NCI-H774 (cell line): ENCODE measurements at regions not wholly inside any gene's neighbourhood (a gene's known extent, or its start where the extent isn't known, plus 50 kb on each side); places are given as distances from the start of the nearest gene placed in this dataset.
A peak's percentile ranks its signal among the peaks of the same experiment; 100 is the strongest.

Source experiments
- DNase-seq: peaks from one replicate; lab custom pipeline; 2025; lab: John Stamatoyannopoulos, UW

DNA sequence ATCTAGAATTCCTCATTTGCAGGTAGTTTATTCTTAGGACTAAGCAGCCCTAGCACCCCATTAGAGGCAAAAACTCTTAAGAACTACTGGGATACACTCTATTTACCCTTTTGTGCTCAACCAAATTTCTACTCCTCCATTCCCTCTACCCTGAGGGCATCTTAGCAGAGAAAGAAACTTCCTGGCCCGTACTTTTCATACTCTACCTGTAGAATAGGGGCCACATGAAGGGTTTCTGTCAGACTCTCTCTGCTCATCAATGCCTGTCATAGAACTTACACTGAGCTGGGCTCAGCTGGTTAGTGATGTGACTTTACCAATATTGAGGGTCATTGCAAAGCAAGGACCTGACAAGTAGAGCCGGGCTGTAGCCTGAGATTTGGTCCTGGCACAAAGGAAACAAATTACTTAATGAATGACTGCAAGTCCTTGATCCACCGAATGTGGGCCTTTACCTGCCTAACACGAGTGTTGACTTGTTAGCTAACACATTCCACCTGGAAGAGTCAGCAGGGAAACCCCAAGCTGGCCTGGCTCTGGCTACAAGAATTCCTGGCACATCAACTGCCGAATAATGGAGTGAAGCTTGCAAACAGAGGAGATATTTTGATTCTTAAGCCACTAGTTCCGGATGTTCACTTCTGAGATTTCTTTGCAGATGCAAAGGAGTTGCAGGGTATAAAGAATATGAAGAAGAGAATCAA, 280.5 kb upstream of the JAG1 start:
- no peak for DNase-seq

DNA sequence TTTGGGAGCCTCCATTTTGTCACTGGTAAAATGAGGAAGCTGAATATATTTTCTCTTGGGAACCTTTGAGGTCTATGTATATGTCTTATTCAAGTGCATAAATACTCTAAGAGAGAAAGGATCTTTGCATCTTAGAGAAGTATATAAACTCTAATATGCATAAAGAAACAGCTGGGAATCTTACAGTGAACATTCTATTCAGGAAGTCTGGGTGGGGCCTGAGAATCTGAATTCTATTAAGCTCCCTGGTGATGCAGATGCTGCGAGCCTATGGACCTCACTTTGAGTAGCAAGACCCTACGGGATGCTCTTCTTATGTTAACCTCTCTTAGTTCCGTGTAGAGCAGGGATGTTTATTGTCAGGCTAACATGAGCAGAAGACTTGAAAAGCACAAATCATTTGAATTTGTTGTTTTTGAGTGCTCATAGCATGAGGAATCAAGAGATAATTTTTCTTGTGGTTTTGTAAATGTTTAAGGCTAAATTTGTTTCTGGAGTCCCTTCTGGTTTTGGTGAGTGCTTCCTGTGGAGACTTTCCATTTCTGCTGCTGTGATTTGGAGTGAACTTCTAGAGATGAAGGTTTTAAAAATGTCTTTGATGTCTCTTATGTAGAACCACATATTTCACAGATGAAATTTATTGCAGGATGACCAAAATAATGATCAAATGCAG, 281.2 kb upstream of the JAG1 start:
- no peak for DNase-seq

DNA sequence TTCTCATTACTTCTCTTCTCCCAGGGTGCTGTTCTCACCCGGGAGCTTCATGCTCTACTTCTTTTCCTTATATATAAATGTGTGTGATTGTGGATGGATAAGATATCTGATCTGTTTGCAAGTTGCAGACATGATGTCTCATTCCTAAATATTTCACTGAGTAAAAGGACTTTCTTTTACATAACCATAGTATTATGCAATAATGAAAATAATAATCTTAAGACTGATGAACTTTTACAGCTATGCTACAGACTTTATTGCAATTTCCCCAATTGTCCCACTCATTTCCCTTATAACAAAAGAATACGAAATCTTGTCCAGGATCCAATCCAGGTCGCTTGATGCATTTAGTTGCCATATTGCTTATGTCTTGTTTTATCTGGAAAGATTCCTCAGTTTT, 284.5 kb upstream of the JAG1 start:
- DNase-seq = no peak

DNA sequence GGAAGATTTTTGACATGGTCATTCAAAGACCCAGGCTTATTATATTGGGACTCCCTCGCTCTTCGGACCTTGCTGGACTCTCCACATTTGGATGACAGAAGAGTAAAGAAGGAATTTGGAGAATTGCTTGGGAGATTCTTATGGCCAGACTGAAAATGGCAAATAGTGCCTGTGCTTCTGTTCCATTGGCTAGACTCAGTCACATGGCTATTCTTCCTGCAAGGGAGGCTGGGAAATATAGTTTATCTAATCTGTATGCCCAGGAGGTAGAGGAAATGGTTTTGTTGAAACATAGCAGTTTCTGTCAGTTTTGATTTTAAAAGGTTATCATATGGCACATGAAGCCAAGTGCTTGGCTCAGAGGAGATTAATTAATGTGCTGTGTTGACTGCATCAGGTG, 286.6 kb upstream of the JAG1 start:
- no peak for DNase-seq

DNA sequence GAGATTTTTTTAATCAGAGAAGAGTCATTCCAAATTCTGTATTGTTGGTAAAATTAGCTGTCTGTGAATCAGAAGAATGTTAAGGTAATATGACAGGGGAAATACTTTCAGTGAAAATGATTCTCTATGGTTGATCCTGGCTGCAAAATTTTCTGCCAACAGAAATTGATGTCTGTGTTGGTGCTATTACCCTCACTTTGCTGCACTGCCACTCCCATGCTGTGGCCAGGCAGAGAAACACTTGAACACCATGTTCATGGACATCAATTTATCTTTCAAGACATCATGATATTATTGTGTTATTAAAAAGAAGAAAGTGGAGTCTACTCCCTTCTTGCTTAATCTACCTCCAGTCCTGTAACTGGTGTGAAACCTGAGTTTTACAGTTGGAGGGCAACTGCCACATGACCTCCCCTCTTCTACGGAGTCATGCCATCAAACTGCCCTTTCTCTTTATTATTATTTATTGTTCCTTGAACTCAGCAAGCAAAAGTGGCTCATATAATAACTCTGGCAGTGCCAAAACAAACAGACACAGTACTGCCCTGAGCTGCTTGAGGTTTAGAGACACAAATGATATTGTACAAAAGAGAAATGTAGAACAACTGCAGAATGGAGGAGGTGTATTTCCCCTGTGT, 288.0 kb upstream of the JAG1 start:
- peak; percentile 24 for DNase-seq

DNA sequence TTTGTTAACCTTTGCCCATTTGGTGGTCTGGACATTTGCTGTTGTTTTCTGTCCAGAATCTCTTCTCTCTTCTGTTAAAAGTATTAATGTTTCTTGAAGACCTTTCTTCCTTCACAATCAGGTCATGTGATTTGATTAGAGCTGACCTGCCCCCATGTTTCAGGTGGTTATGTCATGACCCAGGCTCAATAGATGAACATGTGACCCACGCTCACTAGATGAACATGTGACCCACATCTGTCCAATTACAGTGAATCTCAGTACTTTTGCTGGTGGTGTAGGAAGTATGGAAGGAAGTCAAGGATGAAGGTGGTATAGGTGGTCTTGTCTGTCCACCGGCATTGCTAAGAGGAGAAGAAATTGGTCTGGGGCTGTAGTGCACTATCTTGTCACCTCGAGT, 289.1 kb upstream of the JAG1 start:
- DNase-seq = no peak

DNA sequence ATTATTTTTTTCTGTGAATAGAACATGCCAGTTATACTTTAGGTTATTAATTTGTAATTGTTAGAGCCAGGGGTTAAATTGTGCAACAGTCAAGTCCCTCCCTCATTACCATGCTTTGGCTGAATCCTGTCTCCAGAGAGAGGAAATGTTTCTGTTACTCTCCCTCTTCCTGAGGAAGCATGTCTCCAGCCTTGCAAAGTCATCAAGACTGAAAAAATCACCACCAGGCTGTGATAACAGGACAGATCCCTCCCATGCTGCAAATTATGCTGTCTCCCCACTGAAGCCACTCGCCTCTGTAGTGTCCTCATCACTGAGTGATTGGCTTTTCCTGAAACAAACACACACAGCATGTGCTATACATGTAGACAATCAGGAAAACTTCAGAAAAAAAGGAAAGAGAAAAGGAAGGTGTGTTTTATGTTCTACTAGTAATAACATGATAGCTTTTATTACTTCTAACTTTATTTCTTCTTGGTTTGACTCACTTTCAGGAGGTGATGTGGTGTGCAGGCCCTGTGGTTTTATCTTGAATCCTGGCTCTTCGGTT, 290.0 kb upstream of the JAG1 start:
- no peak for DNase-seq

DNA sequence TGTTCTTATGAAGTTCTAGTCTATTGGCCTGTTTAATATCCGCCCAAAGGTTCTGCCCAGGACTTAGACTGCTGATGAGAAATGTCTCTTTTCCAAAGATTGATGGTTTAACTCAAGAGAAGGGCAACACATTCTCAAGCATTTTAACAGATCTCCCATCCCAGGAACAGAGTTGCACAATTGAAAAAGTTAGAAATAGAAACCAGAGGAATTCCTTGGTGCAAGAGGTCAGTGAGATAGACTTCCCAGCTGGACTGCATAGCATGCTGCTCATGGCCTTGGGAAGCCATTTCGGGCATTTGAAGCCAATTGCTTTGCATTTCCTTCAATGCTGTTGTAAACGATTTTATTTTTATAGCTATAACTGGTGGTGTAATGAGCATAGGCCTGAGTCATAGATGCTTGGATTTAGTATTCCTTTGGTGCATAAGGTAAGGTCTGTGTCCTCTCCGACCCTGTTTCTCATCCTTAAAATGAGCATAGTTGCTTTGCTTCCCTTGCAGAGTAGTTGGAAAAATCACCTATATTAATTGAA, 292.2 kb upstream of the JAG1 start:
- no peak for DNase-seq

DNA sequence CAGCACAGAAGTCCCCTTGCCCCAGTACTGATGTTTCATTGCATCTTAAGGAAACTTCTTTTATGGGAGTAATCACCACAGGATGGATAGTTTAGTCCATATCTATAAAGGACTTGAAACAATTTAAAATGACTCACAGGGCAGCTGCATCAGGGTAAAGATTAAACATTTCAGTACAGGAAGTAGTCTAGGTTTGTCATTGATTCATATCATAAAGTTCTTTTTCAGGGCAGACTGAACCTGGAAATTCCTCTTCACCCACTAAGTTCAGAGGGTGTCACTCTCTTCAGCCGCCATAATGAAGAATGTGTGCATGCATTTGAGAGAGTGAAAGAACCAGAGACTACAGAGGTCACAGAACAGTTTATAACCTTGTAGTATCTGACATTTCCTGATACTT, 296.3 kb upstream of the JAG1 start:
- no peak for DNase-seq

DNA sequence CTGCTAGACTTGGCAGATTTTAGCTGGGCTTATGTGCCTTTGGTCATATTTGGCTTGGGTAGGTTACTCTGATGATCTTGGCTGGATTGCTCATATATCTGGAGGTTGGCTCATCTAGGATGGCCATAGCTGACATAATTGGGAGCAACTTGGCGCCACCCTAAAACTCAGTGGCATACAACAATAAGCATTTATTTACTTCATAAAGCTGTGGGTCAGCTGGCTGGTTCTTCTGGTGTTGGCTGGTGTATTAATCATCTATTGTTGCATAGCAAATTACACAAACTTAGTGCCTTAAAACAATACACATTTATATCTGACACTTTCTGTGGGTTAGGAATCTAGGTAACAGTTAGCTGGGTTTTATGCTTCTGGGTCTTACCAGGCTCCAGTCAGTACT, 297.3 kb upstream of the JAG1 start:
- DNase-seq = no peak

DNA sequence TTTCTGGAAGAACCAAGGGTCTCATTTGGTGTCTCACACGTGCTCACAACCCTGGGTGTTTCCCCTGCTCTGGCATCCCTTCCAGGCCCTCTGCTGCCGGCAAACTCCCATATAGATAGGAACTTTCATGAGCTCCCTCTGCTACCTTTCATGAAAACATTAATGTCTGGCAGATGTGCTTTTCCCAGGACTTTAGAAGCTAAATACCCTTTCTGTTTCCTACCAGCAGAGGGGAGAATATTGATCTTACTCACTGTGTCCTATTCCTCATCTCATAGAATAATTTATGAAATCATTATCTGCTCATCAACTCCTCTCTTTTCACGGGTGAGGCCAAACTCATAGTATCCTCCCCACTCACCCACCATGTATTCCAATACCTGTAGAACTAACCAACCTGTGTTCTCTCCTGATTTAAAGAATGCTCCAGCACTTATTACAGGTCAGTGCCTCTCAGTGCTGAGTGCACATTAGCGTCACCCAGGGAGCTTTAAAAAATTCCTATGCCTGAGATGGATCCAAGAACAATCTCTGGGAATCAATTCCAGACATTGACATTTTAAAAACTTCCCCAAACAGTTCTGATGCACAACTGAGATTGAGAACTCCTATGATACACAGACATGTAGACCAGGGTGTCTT, 298.5 kb upstream of the JAG1 start:
- DNase-seq = no peak

DNA sequence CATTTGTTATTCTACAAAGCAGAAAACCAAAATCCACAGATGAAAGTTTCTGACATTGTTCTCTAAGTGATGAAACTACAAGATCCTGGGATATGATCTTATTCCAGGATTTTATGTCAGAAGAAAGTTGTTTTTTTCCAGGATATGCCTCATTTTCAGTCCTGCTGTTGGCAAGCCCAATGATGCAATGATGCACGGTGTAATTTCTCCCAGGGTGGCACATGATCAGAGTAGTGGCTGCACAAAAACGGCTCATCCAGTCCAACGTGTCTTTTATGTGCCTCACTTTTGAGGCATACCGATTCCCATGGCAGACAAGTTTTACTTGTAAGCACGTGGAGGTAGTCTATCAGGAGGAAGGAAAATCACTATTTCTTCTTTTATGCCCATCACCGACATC, 302.3 kb upstream of the JAG1 start:
- no peak for DNase-seq

DNA sequence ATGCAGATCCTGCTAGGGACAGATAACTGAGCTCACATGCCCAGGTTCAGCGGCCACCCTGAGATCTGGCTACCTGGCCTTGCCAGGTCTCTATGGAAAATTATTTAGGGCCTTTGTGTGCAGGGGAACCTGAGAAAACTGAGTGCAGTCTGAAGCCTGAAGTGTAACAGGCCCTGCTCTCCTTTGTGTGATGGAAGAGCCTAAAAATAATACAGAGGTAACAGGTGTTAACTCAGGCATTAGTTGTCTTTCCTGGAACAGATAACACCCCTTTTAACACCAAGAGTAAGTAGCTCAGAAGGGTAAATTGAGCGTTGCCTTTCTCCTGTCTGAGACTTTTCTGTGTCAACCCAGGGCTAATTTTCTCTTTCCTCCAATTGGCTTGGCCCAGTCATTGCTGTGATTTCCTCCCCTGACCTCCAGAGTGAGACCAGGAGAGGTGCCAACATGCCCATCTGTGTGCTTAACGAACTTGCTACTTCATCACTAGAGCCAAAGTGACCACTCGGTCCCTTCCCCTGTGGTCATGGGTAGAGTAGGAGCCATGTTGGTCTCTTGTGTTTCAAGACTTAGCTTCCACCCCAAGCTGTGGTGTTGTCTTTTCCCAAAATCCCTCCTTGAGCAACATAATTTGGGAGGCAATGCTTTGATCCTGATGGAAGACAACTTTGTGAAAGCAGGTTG, 304.4 kb upstream of the JAG1 start:
- DNase-seq = no peak

DNA sequence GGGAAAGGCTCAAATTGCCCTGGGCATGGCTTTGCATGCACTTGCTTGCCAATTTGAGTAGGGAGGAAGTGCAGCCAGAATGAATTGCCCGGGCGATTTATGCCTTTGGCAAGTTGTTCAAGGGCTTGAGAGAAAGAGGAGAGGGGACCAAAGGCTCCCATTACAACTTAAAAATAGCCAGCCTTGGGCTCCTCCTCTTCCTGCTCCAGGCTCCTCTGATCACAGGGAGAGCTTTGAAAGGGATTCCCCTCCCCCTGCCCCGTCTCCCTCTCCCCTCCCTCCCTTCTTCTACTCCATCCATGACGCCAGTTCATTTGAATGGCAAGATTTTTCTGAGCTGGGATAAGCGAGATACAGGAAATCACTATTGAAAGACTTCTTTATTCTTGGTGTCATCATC, 304.9 kb upstream of the JAG1 start:
- DNase-seq = no peak

DNA sequence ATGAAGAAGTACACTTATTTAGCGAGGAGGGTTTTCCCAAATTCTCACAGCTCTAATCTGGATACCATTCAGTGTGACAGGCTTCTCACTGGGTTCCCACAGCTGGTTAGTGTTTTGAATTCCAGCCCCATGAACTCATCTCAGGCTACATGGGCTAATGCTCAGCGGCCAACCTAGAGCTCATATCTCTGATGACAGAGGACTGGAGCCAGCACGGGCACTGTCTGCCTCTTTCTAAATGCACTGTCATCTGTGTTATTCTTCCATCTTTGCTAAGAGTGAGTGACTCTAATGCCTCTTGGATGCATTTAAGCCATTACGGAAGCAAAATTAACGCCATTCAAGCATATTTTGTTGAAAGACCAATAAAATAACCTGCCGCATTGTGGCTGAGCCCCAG, 308.9 kb upstream of the JAG1 start:
- no peak for DNase-seq

DNA sequence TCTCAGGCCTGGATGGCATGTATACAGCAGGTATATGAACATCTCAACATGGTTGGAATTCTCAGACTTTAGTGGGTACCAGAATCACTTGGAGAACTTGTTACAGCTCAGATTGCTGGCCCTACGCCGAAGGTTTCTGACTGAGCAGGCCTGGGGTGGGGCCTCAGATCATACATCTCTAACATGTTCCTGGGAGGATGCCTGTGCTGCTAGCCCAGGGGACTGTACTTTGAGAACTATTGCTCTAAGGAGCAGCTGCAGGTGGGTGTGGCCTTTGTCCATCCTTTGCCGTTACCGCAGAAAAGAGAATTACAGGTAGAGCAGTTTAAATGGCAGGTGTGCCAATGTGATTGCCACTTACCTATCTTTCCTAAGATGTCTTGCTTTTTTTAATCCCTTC, 310.5 kb upstream of the JAG1 start:
- DNase-seq = no peak

DNA sequence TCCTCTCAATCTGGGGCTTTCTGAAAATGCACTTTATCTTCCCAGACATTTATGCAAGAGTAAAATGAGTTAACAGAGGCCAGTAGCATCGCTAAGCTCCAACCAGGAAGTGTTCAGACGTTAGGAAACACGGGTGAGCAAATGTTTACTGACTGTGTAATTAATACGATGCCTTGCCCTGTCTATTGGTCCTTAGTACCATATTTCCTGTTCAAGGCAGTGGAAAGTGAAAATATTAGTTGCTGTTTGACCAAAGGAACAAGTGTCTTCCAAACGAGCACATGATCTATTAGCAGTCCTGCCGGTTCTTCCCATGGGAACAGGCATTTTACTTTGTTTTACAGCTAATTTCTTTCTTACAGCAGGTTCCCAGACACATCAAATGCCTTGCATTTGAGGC, 311.1 kb upstream of the JAG1 start:
- peak; percentile 16 for DNase-seq

DNA sequence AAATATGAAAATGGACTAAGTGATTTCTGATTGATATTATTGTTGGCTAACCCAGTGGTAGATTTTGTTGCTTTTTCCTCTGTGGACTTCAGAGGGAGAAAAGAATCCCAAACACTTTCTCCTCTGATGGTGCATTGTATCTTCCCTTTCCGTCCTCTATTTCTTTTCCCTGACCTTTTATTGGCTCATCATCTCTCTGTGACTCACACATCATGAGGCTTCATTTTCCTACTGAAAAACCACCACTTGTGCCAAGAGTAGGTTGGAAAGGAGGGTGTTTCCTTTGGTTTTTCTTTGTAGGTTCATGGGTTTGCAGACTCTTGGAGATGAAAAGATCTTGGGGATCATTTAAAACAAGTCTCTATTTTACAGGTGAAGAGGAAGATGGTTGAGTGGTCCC, 311.7 kb upstream of the JAG1 start:
- DNase-seq = no peak

DNA sequence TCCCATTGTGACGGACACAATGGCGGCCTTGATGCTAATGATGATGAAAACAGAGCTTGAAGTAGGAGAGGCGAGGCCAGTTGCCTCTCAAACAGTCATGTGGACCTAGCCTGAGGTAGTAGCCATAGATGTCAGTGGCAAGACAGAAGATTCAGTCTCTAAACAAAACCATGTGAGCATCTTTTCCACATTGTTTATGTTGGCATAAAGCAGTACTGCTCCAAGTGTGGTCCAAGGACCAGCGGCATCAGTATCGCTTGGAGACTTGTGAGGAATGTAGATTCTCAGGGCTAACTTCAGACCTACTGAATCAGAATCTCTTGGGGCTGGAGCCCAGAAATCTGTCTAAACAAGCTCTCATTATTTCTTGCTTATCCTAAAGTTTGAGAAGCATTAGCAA, 312.8 kb upstream of the JAG1 start:
- no peak for DNase-seq

DNA sequence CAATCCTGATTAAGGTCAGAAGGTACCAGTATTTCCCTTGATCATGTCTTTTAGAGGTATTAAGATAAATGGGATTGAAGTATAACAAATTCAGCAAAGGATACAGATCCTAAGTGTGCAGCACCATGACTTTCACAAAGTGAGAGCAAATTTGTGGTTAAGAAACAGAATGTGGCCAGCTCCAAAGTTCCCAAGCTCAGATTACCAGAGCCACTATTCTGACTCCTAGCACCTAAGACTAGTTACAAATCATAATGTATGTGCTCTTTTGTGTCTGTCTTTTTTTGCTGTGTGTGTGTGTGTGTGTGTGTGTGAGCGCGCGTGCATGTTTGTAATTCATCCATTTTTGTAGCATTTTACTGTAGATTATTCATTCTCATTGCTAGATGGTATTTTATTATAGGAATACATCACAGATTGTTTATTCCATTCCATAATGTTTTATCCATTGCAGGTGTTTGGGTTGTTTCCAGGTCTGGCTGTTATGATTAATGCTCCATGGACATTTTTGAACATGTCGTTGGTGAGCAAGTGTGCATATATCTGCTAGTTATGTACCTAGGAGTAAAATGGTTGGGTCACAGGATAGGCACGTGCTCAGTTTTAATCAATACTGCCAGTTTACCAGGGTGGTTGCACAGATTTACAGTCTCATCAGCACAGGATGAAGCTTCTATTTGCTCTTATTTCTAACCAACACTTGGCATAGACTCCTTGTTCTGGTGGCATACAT, 314.0 kb upstream of the JAG1 start:
- no peak for DNase-seq
